Endodermal cell (in vitro differentiated cells): ENCODE measurements at regions not wholly inside any gene's neighbourhood (a gene's known extent, or its start where the extent isn't known, plus 50 kb on each side); places are given as distances from the start of the nearest gene placed in this dataset.

Experiments
- DNase-seq: peaks from one replicate; pipeline ENCODE4 v3.0.0-alpha.2; 2017
- H3K27ac ChIP-seq: 2 replicates; pipeline ENCODE4 v1.5.1; 2013; ENCODE audit warnings: mild to moderate bottlenecking, low read depth, low read length, moderate library complexity
- H3K27me3 ChIP-seq: 2 replicates; pipeline ENCODE4 v1.6.1; 2013; ENCODE audit warnings: mild to moderate bottlenecking, low read length, moderate library complexity; ENCODE audit not compliant: insufficient read depth, control insufficient read depth, poor library complexity, severe bottlenecking
- H3K36me3 ChIP-seq: 2 replicates; pipeline ENCODE4 v1.7.0; 2013; ENCODE audit warnings: mild to moderate bottlenecking, low read length, moderate library complexity; ENCODE audit not compliant: control insufficient read depth, insufficient read depth
- H3K4me1 ChIP-seq: one replicate; pipeline ENCODE4 v1.7.0; 2013; ENCODE audit warnings: low read length; ENCODE audit not compliant: control insufficient read depth, insufficient read depth
- H3K4me3 ChIP-seq: 2 replicates; pipeline ENCODE4 v1.5.1; 2013; ENCODE audit warnings: mild to moderate bottlenecking, low read length, moderate library complexity
- H3K9ac ChIP-seq: 2 replicates; pipeline ENCODE4 v1.6.1; 2013; ENCODE audit warnings: mild to moderate bottlenecking, low read length, moderate library complexity; ENCODE audit not compliant: poor library complexity, severe bottlenecking; ENCODE audit errors: extremely low read depth
- H3K9me3 ChIP-seq: 2 replicates; pipeline ENCODE4 v1.6.1; 2013; ENCODE audit warnings: mild to moderate bottlenecking, low read length, moderate library complexity; ENCODE audit not compliant: control insufficient read depth
- H3K27ac Mint-ChIP-seq: 2 replicates; pipeline ENCODE4 v1.8.0; 2020; ENCODE audit warnings: mixed read lengths
- H3K27me3 Mint-ChIP-seq: 2 replicates; pipeline ENCODE4 v1.8.0; 2021; ENCODE audit warnings: mild to moderate bottlenecking, mixed read lengths; ENCODE audit not compliant: insufficient read depth
- H3K36me3 Mint-ChIP-seq: 2 replicates; pipeline ENCODE4 v1.8.0; 2020; ENCODE audit warnings: low read depth, mixed read lengths
- H3K4me1 Mint-ChIP-seq: 2 replicates; pipeline ENCODE4 v1.8.0; 2020; ENCODE audit warnings: mixed read lengths
- H3K4me3 Mint-ChIP-seq: 2 replicates; pipeline ENCODE4 v1.8.0; 2020; ENCODE audit warnings: mild to moderate bottlenecking, moderate library complexity, mixed read lengths
- H3K9me3 Mint-ChIP-seq: 2 replicates; pipeline ENCODE4 v1.8.0; 2020; ENCODE audit warnings: mild to moderate bottlenecking, mixed read lengths
- CTCF ChIP-seq: fragments of 200-600 bp; sonication (generic); conservative IDR thresholded peaks from 2 replicates; pipeline ENCODE4 v1.5.0; 2021; ENCODE audit warnings: antibody characterized with exemption, mild to moderate bottlenecking
- WGBS, 2 experiments: methylation state at CpG; one replicate each; pipeline versions ENCODE4 v1.1.5 to v1.1.7; 2013; ENCODE audit warnings: missing lambda C conversion rate in 2 of 2, mixed read lengths in 1 of 2; ENCODE audit not compliant: insufficient coverage in 1 of 2, insufficient read length in 1 of 2; 5-methylcytosine and 5-hydroxymethylcytosine counted together

GRCh38 chr2:221229099-221229498 lies 343.0 kb downstream of the EPHA4 start:
- H3K36me3 ChIP-seq, result no peaks in the 10 kb centered on the region
- peaks cover 2% of the 10 kb centered on the region for H3K4me1 Mint-ChIP-seq
- no peak overlapping the region for H3K9ac ChIP-seq
- no peak overlapping the region for H3K27ac ChIP-seq
- H3K9me3 Mint-ChIP-seq, result no peaks in the 10 kb centered on the region
- no peak overlapping the region for H3K4me3 ChIP-seq
- H3K9me3 ChIP-seq, result no peaks in the 10 kb centered on the region
- H3K27me3 ChIP-seq, result no peaks in the 10 kb centered on the region
- H3K27ac Mint-ChIP-seq, result no peak overlapping the region
- no peak overlapping the region for H3K4me3 Mint-ChIP-seq
- no peak for DNase-seq
- no peaks in the 10 kb centered on the region for H3K27me3 Mint-ChIP-seq
- no peaks in the 10 kb centered on the region for H3K36me3 Mint-ChIP-seq
- H3K4me1 ChIP-seq, result no peaks in the 10 kb centered on the region
- no peak for TF ChIP-seq CTCF

GRCh38 chr2:221231511-221231910 lies 340.6 kb downstream of the EPHA4 start:
- no peak for DNase-seq
- Mint-ChIP-seq H3K27ac (no peak overlapping the region), H3K27me3 (no peaks in the 10 kb centered on the region), H3K9me3 (no peaks in the 10 kb centered on the region), H3K4me3 (no peak overlapping the region), H3K4me1 (peaks cover 2% of the 10 kb centered on the region), H3K36me3 (no peaks in the 10 kb centered on the region)
- Histone ChIP-seq H3K36me3 (no peaks in the 10 kb centered on the region), H3K9ac (no peak overlapping the region), H3K27ac (no peak overlapping the region), H3K4me1 (no peaks in the 10 kb centered on the region), H3K4me3 (no peak overlapping the region), H3K27me3 (no peaks in the 10 kb centered on the region), H3K9me3 (no peaks in the 10 kb centered on the region)
- WGBS, 2 experiments, result 84 to 89% methylated on average over 1 to 3 of the region's 3 CpGs
- no peak for TF ChIP-seq CTCF

GRCh38 chr2:221235941-221236340 lies 336.2 kb downstream of the EPHA4 start:
- Mint-ChIP-seq H3K9me3 (no peaks in the 10 kb centered on the region), H3K36me3 (no peaks in the 10 kb centered on the region), H3K4me3 (no peak overlapping the region), H3K4me1 (no peaks in the 10 kb centered on the region), H3K27me3 (no peaks in the 10 kb centered on the region), H3K27ac (no peak overlapping the region)
- DNase-seq, result no peak
- Histone ChIP-seq H3K9me3 (no peaks in the 10 kb centered on the region), H3K4me1 (no peaks in the 10 kb centered on the region), H3K27ac (no peak overlapping the region), H3K4me3 (no peak overlapping the region), H3K36me3 (no peaks in the 10 kb centered on the region), H3K9ac (no peak overlapping the region), H3K27me3 (no peaks in the 10 kb centered on the region)
- TF ChIP-seq CTCF, result no peak
- WGBS, 2 experiments, result 95% methylated on average over 2 of the region's 2 CpGs; no CpG with 5 or more reads in 1 of the 2 experiments
